ENCODE measurements at regions not wholly inside any gene's neighbourhood (a gene's known extent, or its start where the extent isn't known, plus 50 kb on each side); places are given as distances from the start of the nearest gene placed in this dataset.

DNA sequence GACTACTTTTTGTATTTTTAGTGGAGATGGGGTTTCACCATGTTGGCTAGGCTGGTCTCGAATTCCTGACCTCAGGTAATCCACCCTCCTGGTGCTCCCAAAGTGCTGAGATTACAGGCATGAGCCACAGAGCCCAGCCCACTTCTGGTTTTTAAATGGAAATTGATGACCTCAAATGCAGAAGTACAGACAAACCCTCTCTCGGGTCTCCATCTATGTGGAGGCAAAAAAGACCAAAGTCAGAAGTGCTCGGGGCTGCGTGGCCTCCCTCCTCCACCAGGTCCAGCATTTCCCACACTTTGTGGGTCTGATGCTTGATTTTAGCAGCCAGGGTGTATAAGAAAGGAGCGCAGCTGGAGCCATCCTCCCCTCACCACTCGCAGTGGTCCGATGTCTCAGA, 187.3 kb upstream of the AUTS2 start:
- Histone ChIP-seq H3K27me3 (replicated peaks in 1 of 4; ENCODE audit: control insufficient read depth in 3 of 4, extremely low read depth in 1 of 4, insufficient read depth in 3 of 4, low read length in 3 of 4) (no peaks in the 10 kb centered on the region), H3K23ac (ENCODE audit: insufficient read length) (no peak overlapping the region), H3K79me1 (ENCODE audit: low read depth, low read length) (no peaks in the 10 kb centered on the region), H2AK5ac (ENCODE audit: low read depth, low read length) (no peak overlapping the region), H3K36me3 (ENCODE audit: control insufficient read depth in 2 of 4, insufficient read depth in 4 of 4, low read length in 3 of 4) (no peaks in the 10 kb centered on the region), H2BK120ac (replicated peaks; ENCODE audit: low read depth, low read length) (no peak overlapping the region), H4K20me1 (replicated peaks in 1 of 2; ENCODE audit: control insufficient read depth in 1 of 2, insufficient read depth in 2 of 2, low read length in 2 of 2) (no peaks in the 10 kb centered on the region), H4K91ac (replicated peaks; ENCODE audit: insufficient read length, low read length) (no peak overlapping the region), H3K23me2 (ENCODE audit: low read depth, low read length) (no peaks in the 10 kb centered on the region), H2BK15ac (ENCODE audit: low read length) (no peak overlapping the region), H3K9me3 (ENCODE audit: insufficient read depth in 2 of 2, low read depth in 1 of 2, low read length in 1 of 2) (no peaks in the 10 kb centered on the region), H3K79me2 (ENCODE audit: control insufficient read depth in 1 of 2, insufficient read depth in 2 of 2, low read length in 2 of 2) (no peaks in the 10 kb centered on the region), H3K9ac (replicated peaks in 1 of 4; ENCODE audit: extremely low read depth in 1 of 4, low read depth in 3 of 4, low read length in 3 of 4) (no peak overlapping the region), H3K14ac (ENCODE audit: insufficient read length) (no peak overlapping the region), H4K5ac (ENCODE audit: insufficient read length, low read depth, low read length) (no peak overlapping the region), H3K56ac (replicated peaks; ENCODE audit: insufficient read length, low read depth, low read length) (no peak overlapping the region), H3K4me2 (ENCODE audit: insufficient read depth in 1 of 2, low read depth in 2 of 2, low read length in 2 of 2) (no peak overlapping the region), H2AFZ (ENCODE audit: low read length) (no peak overlapping the region), H3K4me3 (ENCODE audit: extremely low read depth in 1 of 4, insufficient read depth in 2 of 4, low read depth in 3 of 4, low read length in 4 of 4) (no peak overlapping the region), H3K4me1 (replicated peaks in 1 of 4; ENCODE audit: control insufficient read depth in 3 of 4, insufficient read depth in 4 of 4, low read length in 3 of 4) (no peaks in the 10 kb centered on the region), H2BK5ac (ENCODE audit: low read depth, low read length) (no peak overlapping the region), H2BK20ac (ENCODE audit: low read length) (no peak overlapping the region), H4K8ac (ENCODE audit: extremely low read depth, insufficient read depth, low read length) (no peak overlapping the region), H3K27ac (ENCODE audit: low read depth, low read length) (no peak overlapping the region), H2BK12ac (ENCODE audit: low read depth, low read length) (no peak overlapping the region), H3K4ac (replicated peaks; ENCODE audit: insufficient read length, low read depth, low read length) (no peak overlapping the region), H3K18ac (ENCODE audit: extremely low read depth, low read length) (no peak overlapping the region)
- ChIA-PET POLR2A (ENCODE audit: partially characterized antibody) (no interaction called here), CTCF (ENCODE audit: partially characterized antibody) (no interaction called here)
- WGBS, 2 experiments (ENCODE audit: extremely low coverage in 1 of 2, insufficient coverage in 1 of 2, insufficient read length in 1 of 2, insufficient replicate concordance in 2 of 2, low coverage in 1 of 2, low lambda C conversion rate in 2 of 2, missing lambda C conversion rate in 1 of 2) = 88% methylated on average over 7 of the region's 7 CpGs; no CpG with 5 or more reads in 1 of the 2 experiments
- no peak for DNase-seq (ENCODE audit: low read depth in 1 of 2, low spot score in 2 of 2)
- TF ChIP-seq BCL11A (IDR thresholded peaks at IDR 0.05; ENCODE audit: low read depth in 2 of 2, low read length in 2 of 2) = no peak
- no peak for TF ChIP-seq EP300 (IDR thresholded peaks at IDR 0.05; ENCODE audit: borderline replicate concordance in 1 of 2, low read depth in 2 of 2, low read length in 2 of 2)
- TF ChIP-seq HDAC2 (IDR thresholded peaks at IDR 0.05; ENCODE audit: borderline replicate concordance in 1 of 2, low read depth in 2 of 2, low read length in 2 of 2) = no peak
- no peak for TF ChIP-seq CBX8 (IDR thresholded peaks at IDR 0.05; ENCODE audit: borderline replicate concordance, low read depth, low read length)
- no peak for TF ChIP-seq NANOG (IDR thresholded peaks at IDR 0.05; ENCODE audit: insufficient read depth, low read depth, low read length, poor library complexity, severe bottlenecking)
- no peak for FAIRE-seq

Data from H1 (cell line).